Activated CD4-positive, CD25-positive, alpha-beta regulatory T cell treated with anti-CD3 and anti-CD28 coated beads, Interleukin-2, amount 50 U/mL, for 24 hours (primary cell): ENCODE measurements at regions not wholly inside any gene's neighbourhood (a gene's known extent, or its start where the extent isn't known, plus 50 kb on each side); places are given as distances from the start of the nearest gene placed in this dataset.

ENCODE experiments used
- ATAC-seq, 2 donors: fragments of 150-1000 bp; cut with Tn5 transposase; one replicate each; pipeline ENCODE4 v1.10.0; 2021; ENCODE audit warnings: mild to moderate bottlenecking in 1 of 2, moderate library complexity in 1 of 2

GRCh38 chr6:170132011-170132521 lies 158.8 kb downstream of the DLL1 start:
- no peak for ATAC-seq

DNA sequence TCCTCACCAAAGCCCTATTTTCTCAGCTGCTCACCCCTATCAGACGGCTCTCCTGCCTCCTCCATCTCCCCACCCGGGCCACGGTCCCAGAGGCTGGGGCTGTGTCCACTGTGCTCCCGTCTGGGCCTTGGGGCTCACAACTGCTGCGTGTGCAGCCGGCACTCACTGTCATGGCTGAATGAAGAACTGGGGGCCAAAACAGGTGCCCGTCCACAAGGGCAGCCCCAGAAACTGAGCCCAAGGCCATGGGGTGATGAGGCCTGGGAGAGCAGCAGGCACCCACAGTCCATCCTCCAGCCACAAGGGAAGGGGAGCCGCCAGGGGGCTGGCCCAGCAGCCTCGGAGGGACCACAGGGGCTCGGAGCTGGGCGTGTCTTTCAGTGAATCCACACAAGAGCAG lies 159.5 kb downstream of the DLL1 start:
- no peak for ATAC-seq

- ATAC-seq: no peak
Observed at GRCh38 chr6:170130771-170131241, 160.1 kb downstream of the DLL1 start.

DNA sequence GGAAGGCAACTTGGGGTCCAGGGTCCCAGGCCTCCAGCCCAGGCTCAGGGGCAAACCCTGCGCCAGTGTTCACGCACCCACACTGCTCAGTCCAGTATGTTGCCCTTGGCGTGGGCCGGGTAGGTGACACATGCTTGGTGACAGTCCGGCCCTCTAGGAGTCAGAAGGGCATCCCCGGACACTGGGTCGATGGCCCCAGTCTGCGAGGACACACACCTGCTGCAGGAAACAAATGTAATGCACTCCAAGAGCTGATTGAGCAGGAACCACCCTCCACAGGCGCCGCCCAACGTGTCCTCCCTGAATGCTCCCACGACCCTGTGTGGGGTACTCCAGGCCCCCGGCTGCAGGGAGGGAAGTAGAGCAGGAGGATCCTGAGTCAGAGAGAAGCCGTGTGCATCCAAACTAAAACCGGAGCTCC lies 160.7 kb downstream of the DLL1 start:
- ATAC-seq: no peak

DNA sequence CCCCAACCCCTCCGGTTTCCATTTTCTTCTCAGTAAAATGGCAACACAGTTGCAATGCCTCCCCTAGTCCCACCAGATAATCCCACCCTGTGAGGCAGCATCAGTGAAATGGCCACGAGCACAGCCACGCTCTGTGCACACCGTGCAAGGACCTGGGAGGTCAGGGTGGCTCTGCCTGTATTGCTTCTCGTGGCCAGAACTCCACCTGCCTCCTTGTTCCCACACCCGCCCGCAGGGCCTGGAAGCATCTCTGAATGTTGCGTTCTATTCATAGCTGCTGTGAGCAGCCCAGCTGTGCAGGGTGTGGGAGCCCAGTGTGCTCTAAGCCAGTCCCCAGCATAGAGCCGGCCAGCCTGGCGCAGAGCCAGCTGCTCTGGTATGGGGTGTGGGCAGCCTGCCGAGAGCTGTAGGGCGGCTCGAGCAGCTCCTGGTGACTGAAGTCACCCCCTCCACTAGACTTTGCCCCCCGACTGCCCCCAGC lies 161.1 kb downstream of the DLL1 start:
- ATAC-seq: no peak

- no peak for ATAC-seq
Observed at GRCh38 chr6:170128811-170129681, 161.8 kb downstream of the DLL1 start.

GRCh38 chr6:170128346-170128745 lies 162.5 kb downstream of the DLL1 start:
- no peak for ATAC-seq

- no peak for ATAC-seq
Observed at GRCh38 chr6:170127151-170127550, 163.7 kb downstream of the DLL1 start.

DNA sequence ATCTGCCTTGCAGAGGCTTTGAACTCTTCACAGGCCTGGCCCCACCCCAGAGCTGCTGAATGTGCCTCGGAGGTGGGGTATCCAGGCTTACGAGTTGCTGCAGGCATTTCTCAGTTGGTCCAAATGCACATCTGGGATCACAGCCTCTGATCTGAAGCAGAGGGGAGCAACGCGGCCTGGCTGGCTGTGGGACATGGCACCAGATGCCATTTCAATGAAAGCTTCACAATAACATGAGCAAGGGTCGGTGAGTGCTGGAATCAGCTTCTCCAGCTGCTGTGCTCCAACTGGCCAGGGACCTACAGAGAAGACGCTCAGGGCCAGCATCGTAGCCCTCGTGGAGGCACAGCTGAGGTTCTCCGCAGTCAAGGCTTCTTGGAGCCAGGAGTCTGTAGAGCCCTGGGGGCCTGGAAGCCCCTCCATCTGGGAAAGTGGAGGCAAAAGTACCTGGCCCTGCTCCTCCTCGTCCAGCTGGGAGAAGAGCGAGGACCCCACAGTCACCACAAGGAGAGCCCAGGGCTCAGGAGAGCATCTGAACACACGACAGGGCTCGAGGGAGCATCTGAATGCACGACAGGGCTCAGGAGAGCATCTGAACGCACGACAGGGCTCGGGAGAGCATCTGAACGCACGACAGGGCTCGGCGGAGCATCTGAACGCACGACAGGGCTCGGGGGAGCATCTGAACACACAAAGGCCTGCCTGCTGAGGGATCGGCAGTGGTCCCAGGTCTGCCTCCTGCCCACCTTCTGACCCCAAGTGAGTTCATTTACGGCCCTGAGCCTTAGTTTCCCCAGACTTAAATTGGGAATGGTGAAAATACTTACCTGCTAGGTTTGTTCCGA lies 165.2 kb downstream of the DLL1 start:
- ATAC-seq: no peak

GRCh38 chr6:170124836-170125235 lies 166.0 kb downstream of the DLL1 start:
- ATAC-seq: no peak

DNA sequence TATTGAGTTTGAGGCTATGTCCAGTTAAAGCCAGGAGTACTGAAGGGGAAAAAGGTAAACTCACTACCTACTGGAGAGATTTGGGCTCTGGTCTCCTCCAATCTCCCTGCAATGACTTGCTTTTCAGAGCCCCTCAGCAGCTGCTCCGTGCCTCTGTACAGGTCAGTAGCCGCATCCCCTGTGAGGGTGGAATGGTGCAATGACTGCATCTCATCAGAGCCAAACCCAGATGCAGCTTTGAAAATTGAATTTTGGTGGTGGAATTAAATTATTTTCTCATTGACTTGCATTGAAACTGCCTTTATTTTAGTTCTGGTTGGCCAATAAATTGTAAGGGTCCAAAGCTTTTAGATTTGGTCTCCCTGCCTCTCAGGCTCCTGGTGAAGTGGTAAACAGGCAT lies 166.7 kb downstream of the DLL1 start:
- no peak for ATAC-seq

GRCh38 chr6:170122651-170123050 lies 168.2 kb downstream of the DLL1 start:
- ATAC-seq: no peak

- no peak for ATAC-seq
Observed at GRCh38 chr6:170117111-170117972, 173.5 kb downstream of the DLL1 start.

GRCh38 chr6:170116636-170117035 lies 174.2 kb downstream of the DLL1 start:
- ATAC-seq: no peak

GRCh38 chr6:170114956-170115855 lies 175.7 kb downstream of the DLL1 start:
- no peak for ATAC-seq

DNA sequence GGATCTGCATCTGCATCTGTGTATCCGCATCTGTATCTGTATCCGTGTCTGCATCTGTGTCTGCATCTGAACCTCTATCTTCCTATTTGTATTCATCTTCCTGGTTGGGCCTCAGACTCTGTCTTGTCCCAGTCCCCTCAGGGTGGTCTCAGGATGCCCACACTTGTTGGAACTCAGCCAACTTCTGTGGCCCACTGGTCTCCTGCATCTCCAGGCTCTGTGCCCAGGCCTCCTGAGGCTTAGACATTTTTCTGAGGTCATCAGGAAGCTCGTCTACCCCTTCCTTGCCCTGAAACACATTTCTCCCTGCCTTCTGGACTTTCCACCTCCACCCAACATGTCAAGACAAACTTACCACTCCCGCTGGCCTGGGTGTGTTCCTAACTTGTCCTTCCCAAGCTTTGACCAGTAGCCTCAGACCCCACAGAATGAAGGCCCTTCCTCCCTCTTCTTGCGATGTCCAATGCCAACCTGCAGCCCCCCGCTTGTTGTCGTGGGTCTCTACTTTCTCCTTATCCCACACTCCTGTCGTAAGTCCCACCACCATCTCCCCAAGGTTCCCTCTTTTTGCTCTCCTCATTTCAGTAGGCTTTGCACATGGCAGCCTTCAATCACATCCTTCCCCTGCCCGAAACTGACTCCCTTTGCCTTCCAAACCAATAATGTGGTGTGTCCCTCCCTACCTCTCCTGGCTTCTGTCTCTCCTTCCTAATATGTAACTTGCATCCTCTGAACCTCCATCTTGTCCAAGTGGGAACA lies 176.5 kb downstream of the DLL1 start:
- no peak for ATAC-seq

GRCh38 chr6:170113141-170113540 lies 177.7 kb downstream of the DLL1 start:
- no peak for ATAC-seq

DNA sequence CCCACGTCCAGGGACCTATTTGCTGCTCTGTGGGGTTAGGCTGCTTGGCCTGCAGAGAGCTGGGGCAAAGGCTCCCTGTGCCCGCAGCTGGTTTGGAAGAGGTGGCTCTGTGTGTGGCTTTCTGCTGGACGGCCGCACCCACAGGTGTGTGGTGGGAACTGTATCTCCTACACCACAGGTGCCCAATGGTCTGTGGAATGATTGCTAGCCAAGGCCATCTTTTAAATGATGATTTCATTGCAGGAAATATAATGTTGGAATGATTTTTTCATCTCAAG lies 178.4 kb downstream of the DLL1 start:
- no peak for ATAC-seq

DNA sequence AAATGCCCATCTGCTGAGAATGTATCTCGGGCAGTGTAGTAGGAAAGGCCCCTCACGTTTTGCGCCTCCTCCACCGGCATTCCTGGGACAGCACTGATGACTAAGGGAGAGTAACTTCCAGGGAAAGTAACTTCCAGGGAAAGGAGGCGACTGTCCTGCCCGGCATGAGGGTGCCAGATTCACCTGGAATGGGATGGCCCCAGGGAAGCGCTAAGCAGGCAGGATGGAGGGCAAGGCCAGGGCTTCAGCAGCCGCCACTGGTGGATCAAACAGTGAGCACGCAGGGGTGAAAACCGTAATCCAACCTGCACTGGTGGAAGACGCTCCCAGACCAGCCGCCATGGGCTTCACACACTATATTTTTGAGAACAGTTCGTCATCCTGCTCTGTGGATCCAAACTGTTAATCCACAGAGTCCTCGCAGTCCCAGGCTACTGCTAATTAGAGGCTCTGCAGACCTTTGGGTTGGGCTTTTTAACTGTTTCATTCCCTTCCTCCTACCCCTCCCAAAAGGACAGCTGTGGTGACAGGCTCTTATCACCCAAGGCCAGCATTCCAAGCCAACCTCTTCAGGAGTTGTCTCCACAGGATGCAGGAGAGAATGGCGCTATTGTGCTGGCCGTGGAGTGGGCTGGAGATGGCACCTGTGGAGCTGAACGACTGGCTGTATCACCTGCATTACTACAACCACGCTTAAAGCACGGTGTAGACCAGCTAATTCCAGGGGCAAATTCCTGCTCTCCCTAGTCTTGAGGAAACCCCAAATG lies 178.9 kb downstream of the DLL1 start:
- ATAC-seq: no peak

DNA sequence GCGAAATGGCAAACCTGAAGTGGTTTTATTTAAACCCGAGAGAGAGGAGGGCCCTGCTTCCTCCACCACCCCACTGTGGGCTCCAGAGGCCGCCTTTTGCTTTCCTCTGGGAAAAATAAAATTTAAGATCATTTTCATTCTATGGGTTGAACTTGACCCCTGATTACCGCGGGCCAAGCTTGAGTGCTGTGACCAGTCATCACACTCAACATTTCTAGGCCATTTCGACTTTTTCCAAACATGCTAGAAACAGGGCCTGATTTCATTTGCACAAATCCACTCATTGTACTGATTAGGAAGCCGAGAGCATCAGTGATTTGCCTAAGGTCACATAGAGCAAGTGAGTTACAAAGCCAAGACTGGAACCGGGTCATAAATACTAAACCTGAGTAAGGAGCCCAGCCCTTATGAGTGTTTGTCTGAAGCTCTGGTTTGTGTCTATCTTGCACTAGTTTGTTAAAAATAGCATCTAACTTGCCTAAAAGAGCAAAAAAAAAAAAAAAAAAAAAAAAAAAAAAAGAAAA lies 179.7 kb downstream of the DLL1 start:
- no peak for ATAC-seq
